A549 (cell line): ENCODE measurements at regions not wholly inside any gene's neighbourhood (a gene's known extent, or its start where the extent isn't known, plus 50 kb on each side); places are given as distances from the start of the nearest gene placed in this dataset.

Experiments
- ATAC-seq, 2 experiments: fragments of 200-7000 bp in 1 of 2; fragments of >200 bp in 1 of 2; cut with Nextera tagmentation in 1 of 2; cut with Tn5 transposase in 1 of 2; 3 replicates each; pipeline versions ENCODE4 v1.8.0 to v1.9.1; 2018 to 2020; ENCODE audit warnings: mild to moderate bottlenecking in 1 of 2, moderate library complexity in 1 of 2
- CTCF ChIA-PET: fragments of 300-600 bp; sonication (Branson Sonifier 250); formaldehyde crosslinking; extraction: SDS; loops from one replicate; lab custom pipeline; 2021; ENCODE audit warnings: antibody characterized with exemption, inconsistent platforms; lab: Yijun Ruan, JAX
- POLR2A ChIA-PET: fragments of 350-600 bp; formaldehyde crosslinking; extraction: SDS; loops from one replicate; lab custom pipeline; 2021; ENCODE audit warnings: antibody characterized with exemption, inconsistent platforms; lab: Yijun Ruan, JAX
- DNase-seq, 2 experiments: peaks; one replicate each; pipeline versions ENCODE4 v3.0.0 to v3.0.0-alpha.2; 2011 to 2016; ENCODE audit warnings: low read depth in 1 of 2, low spot score in 1 of 2
- FAIRE-seq: peaks from 2 replicates; lab custom pipeline; 2011; peaks lifted over from hg19 to GRCh38; lab: Jason Lieb, UNC
- H3K27ac ChIP-seq, 2 experiments: fragments of >200 bp; sonication (Bioruptor Twin); formaldehyde crosslinking; 3 replicates each; pipeline ENCODE4 v1.5.1; 2016 to 2017
- H3K4me1 ChIP-seq: fragments of >200 bp; sonication (Bioruptor Twin); formaldehyde crosslinking; 3 replicates; pipeline ENCODE4 v1.6.1; 2016
- H3K4me2 ChIP-seq: fragments of >200 bp; sonication (Bioruptor Twin); formaldehyde crosslinking; 3 replicates; pipeline ENCODE4 v1.6.1; 2016
- H3K4me3 ChIP-seq: fragments of >200 bp; sonication (Bioruptor Twin); formaldehyde crosslinking; 3 replicates; pipeline ENCODE4 v1.5.1; 2016
- H3K9me3 ChIP-seq: fragments of >200 bp; sonication (Bioruptor Twin); formaldehyde crosslinking; 3 replicates; pipeline ENCODE4 v1.6.1; 2016
- BHLHE40 ChIP-seq: IDR thresholded peaks from 2 replicates; pipeline ENCODE4 v1.6.1; 2012; ENCODE audit warnings: low read depth, low read length, inconsistent platforms
- CEBPB ChIP-seq, 2 experiments: fragments of >200 bp in 1 of 2; sonication (Bioruptor Twin) in 1 of 2; formaldehyde crosslinking in 1 of 2; IDR thresholded peaks; 2 replicates each; pipeline ENCODE4 v1.6.1; 2012 to 2016
- CHD2 ChIP-seq: fragments of 150-350 bp; IDR thresholded peaks from 2 replicates; pipeline ENCODE4 v1.6.1; 2014; ENCODE audit warnings: low read length; ENCODE audit not compliant: partially characterized antibody
- CHD4 ChIP-seq: fragments of 200-600 bp; sonication (generic); IDR thresholded peaks from 2 replicates; pipeline ENCODE4 v1.6.1; 2016; ENCODE audit warnings: antibody characterized with exemption, mild to moderate bottlenecking, borderline replicate concordance
- EHF ChIP-seq: fragments of 250-450 bp; sonication (Bioruptor Pico); IDR thresholded peaks from 2 replicates; pipeline ENCODE4 v1.5.0; 2020; ENCODE audit warnings: mild to moderate bottlenecking
- ESRRA ChIP-seq: fragments of 150-350 bp; IDR thresholded peaks from 2 replicates; pipeline ENCODE4 v1.6.1; 2014; ENCODE audit warnings: mild to moderate bottlenecking, low read length, borderline replicate concordance
- FOSB ChIP-seq: fragments of 250-450 bp; sonication (Bioruptor Pico); IDR thresholded peaks from 2 replicates; pipeline ENCODE4 v1.5.0; 2020; ENCODE audit warnings: mild to moderate bottlenecking, moderate library complexity
- FOSL2 ChIP-seq, 2 experiments: fragments of 450-650 bp in 1 of 2; fragments of >200 bp in 1 of 2; sonication (Bioruptor Twin) in 1 of 2; formaldehyde crosslinking; IDR thresholded peaks; 2 replicates each; pipeline versions ENCODE4 v1.5.0 to v1.6.1; 2016 to 2020; ENCODE audit warnings: mild to moderate bottlenecking in 1 of 2, moderate library complexity in 1 of 2
- FOXS1 ChIP-seq: fragments of 250-450 bp; sonication (Bioruptor Pico); IDR thresholded peaks from 2 replicates; pipeline ENCODE4 v1.5.0; 2020; ENCODE audit warnings: mild to moderate bottlenecking, moderate library complexity
- GATA3 ChIP-seq: IDR thresholded peaks from 2 replicates; pipeline ENCODE4 v1.6.1; 2012; ENCODE audit warnings: borderline replicate concordance
- HDAC2 ChIP-seq: fragments of 200-600 bp; sonication (generic); IDR thresholded peaks from 2 replicates; pipeline ENCODE4 v1.6.1; 2016
- HEYL ChIP-seq: fragments of 250-450 bp; sonication (Bioruptor Pico); IDR thresholded peaks from 2 replicates; pipeline ENCODE4 v1.8.0; 2021; ENCODE audit warnings: mild to moderate bottlenecking, moderate library complexity
- HOXA7 ChIP-seq: fragments of 250-450 bp; sonication (Bioruptor Pico); IDR thresholded peaks from 2 replicates; pipeline ENCODE4 v1.5.0; 2020; ENCODE audit warnings: mild to moderate bottlenecking, moderate library complexity
- HOXB13 ChIP-seq: fragments of 250-450 bp; sonication (Bioruptor Pico); IDR thresholded peaks from 2 replicates; pipeline ENCODE4 v1.5.0; 2020; ENCODE audit warnings: low read depth, mild to moderate bottlenecking, moderate library complexity
- JUN ChIP-seq, 2 experiments: fragments of >200 bp; sonication (Bioruptor Twin); formaldehyde crosslinking; IDR thresholded peaks; 2 replicates in 1 of 2; 3 replicates in 1 of 2; pipeline ENCODE4 v1.6.1; 2016 to 2017
- MAFK ChIP-seq: fragments of 450-650 bp; IDR thresholded peaks from 2 replicates; pipeline ENCODE4 v1.6.1; 2014; ENCODE audit not compliant: partially characterized antibody
- NFE2L2 ChIP-seq: fragments of 150-350 bp; conservative IDR thresholded peaks from 2 replicates; pipeline ENCODE4 v1.6.1; 2014; ENCODE audit warnings: low read length
- RFX5 ChIP-seq: fragments of 450-650 bp; IDR thresholded peaks from 2 replicates; pipeline ENCODE4 v1.7.1; 2014; ENCODE audit warnings: antibody characterized with exemption, mild to moderate bottlenecking, moderate library complexity
- TP53 ChIP-seq: fragments of 250-450 bp; sonication (Bioruptor Pico); IDR thresholded peaks from 2 replicates; pipeline ENCODE4 v1.5.0; 2021; ENCODE audit warnings: mild to moderate bottlenecking, moderate library complexity
- ZC3H11A ChIP-seq: fragments of 450-650 bp; IDR thresholded peaks from 2 replicates; pipeline ENCODE4 v1.6.1; 2014; ENCODE audit warnings: antibody characterized with exemption, mild to moderate bottlenecking
- ZNF302 ChIP-seq: fragments of 250-450 bp; sonication (Bioruptor Pico); IDR thresholded peaks from 2 replicates; pipeline ENCODE4 v1.9.0; 2021; ENCODE audit warnings: inconsistent platforms, mild to moderate bottlenecking, moderate library complexity
- ZSCAN20 ChIP-seq: fragments of 250-450 bp; sonication (Bioruptor Pico); IDR thresholded peaks from 2 replicates; pipeline ENCODE4 v1.8.0; 2022; ENCODE audit warnings: mild to moderate bottlenecking, moderate library complexity
- WGBS: methylation state at CpG from one replicate; pipeline ENCODE4 v1.1.6; 2017; ENCODE audit errors: missing lambda C conversion rate; 5-methylcytosine and 5-hydroxymethylcytosine counted together
- TF ChIP-seq, protein P1 (sequence below): fragments of 450-650 bp; IDR thresholded peaks from 2 replicates; pipeline ENCODE4 v1.6.1; 2014; ENCODE audit warnings: antibody characterized with exemption
- TF ChIP-seq, protein P2 (sequence below): fragments of >200 bp; sonication (Bioruptor Twin); formaldehyde crosslinking; IDR thresholded peaks from 3 replicates; pipeline ENCODE4 v1.5.1; 2016
- TF ChIP-seq, protein P3 (sequence below): fragments of 200-600 bp; sonication (generic); IDR thresholded peaks from 2 replicates; pipeline ENCODE4 v1.6.1; 2016; ENCODE audit warnings: antibody characterized with exemption, mild to moderate bottlenecking, moderate library complexity

DNA sequence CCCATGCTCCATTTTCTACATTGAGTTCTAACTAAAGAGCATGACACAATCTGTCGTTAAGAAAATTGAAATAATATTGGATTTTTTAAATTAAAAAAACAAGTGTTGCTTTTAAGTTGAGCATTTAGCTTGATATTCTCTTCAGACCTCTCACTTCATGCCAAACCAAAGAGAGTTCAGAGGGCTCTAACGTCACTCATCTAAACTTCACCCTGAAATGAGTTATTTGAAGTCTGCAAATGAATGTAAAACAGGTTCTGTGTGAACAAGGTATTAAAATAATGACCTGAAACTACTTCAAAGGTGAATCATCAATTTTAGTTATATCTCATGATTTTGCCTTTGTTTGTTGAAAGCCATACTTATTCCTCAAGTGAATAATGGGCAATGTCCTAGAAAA, 61.8 kb downstream of the MRPL57 start (continued):
- TF ChIP-seq, protein P1, sequence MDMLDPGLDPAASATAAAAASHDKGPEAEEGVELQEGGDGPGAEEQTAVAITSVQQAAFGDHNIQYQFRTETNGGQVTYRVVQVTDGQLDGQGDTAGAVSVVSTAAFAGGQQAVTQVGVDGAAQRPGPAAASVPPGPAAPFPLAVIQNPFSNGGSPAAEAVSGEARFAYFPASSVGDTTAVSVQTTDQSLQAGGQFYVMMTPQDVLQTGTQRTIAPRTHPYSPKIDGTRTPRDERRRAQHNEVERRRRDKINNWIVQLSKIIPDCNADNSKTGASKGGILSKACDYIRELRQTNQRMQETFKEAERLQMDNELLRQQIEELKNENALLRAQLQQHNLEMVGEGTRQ: no peak
- TF ChIP-seq TP53 (CRISPR knock-in tag): no peak
- no peak for TF ChIP-seq HDAC2

DNA sequence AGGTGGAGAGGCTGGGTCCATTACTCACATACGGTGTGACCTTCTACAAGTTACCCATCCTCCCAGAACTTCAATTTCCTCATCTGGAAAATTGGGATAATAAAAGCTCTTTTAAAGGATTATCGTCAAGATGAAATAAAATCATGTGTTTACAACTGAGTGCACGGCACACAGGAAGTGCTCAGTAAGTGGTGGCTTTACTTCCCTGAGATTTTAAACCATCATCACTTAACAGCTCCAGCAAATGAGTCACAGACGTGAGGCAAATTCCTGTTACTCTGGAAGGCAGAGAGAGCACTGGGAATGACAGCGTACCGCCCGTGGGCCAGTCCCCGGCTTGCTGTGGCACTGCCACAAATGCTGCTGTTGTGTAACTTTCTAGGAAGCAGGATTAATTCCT, 64.1 kb downstream of the MRPL57 start:
- H3K9me3 ChIP-seq: no peaks in the 10 kb centered on the region; the same call in 2 of the 3 replicates
- H3K4me1 ChIP-seq: no peaks in the 10 kb centered on the region
- CTCF ChIA-PET: no interaction called here
- ATAC-seq (no peak), FAIRE-seq (no peak), DNase-seq (no peak)
- POLR2A ChIA-PET: no interaction called here
- 25% methylated on average over 8 of the region's 8 CpGs for WGBS
- no peak for TF ChIP-seq FOSB (CRISPR knock-in tag)
- no peak for TF ChIP-seq CEBPB (IDR thresholded peaks at IDR 0.05)
- TF ChIP-seq NFE2L2: no peak
- TF ChIP-seq HOXA7 (CRISPR knock-in tag): no peak
- no peak for TF ChIP-seq ZSCAN20
- no peak for TF ChIP-seq ZC3H11A
- TF ChIP-seq ESRRA: no peak
- TF ChIP-seq, protein P2, sequence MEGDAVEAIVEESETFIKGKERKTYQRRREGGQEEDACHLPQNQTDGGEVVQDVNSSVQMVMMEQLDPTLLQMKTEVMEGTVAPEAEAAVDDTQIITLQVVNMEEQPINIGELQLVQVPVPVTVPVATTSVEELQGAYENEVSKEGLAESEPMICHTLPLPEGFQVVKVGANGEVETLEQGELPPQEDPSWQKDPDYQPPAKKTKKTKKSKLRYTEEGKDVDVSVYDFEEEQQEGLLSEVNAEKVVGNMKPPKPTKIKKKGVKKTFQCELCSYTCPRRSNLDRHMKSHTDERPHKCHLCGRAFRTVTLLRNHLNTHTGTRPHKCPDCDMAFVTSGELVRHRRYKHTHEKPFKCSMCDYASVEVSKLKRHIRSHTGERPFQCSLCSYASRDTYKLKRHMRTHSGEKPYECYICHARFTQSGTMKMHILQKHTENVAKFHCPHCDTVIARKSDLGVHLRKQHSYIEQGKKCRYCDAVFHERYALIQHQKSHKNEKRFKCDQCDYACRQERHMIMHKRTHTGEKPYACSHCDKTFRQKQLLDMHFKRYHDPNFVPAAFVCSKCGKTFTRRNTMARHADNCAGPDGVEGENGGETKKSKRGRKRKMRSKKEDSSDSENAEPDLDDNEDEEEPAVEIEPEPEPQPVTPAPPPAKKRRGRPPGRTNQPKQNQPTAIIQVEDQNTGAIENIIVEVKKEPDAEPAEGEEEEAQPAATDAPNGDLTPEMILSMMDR: no peak
- no peak for TF ChIP-seq JUN (IDR thresholded peaks at IDR 0.05)
- no peak for TF ChIP-seq FOSL2 (IDR thresholded peaks at IDR 0.05)
- no peak for TF ChIP-seq FOSL2 (CRISPR knock-in tag; IDR thresholded peaks at IDR 0.05)
- TF ChIP-seq HOXB13 (CRISPR knock-in tag): no peak
- TF ChIP-seq GATA3: no peak
- no peak for TF ChIP-seq FOXS1 (CRISPR knock-in tag)
- no peak overlapping the region for H3K4me3 ChIP-seq
- H3K4me2 ChIP-seq: no peak overlapping the region
- no peak overlapping the region for H3K27ac ChIP-seq

DNA sequence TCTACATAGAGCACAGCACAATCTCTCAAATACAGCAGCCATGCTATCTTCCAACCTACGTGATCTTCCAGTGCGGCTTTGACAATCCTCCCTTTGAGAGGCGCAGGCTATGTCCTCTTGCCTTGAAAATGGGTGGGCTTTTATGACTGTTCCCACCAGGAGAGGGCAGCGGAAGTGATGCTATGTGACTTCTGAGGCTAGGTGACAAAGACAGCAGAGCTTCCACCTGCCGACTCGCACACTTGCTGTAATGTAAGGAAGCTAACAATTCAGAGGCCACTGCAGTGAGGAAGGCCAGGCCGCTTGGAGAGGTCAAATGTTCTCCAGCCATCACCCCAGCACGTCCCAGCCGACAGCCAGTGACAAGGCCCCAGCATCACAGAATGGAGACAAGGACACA, 65.8 kb downstream of the MRPL57 start:
- H3K4me2 ChIP-seq: no peak overlapping the region
- CTCF ChIA-PET: no interaction called here
- TF ChIP-seq ZNF302 (CRISPR knock-in tag): no peak
- no peak for TF ChIP-seq ZC3H11A
- TF ChIP-seq EHF (CRISPR knock-in tag): no peak
- TF ChIP-seq BHLHE40: no peak
- TF ChIP-seq CHD4: no peak
- TF ChIP-seq RFX5: no peak
- no peak for TF ChIP-seq CHD2
- no peak for TF ChIP-seq TP53 (CRISPR knock-in tag)
- TF ChIP-seq FOXS1 (CRISPR knock-in tag): no peak
- no peak for TF ChIP-seq HOXA7 (CRISPR knock-in tag)
- TF ChIP-seq, protein P3, sequence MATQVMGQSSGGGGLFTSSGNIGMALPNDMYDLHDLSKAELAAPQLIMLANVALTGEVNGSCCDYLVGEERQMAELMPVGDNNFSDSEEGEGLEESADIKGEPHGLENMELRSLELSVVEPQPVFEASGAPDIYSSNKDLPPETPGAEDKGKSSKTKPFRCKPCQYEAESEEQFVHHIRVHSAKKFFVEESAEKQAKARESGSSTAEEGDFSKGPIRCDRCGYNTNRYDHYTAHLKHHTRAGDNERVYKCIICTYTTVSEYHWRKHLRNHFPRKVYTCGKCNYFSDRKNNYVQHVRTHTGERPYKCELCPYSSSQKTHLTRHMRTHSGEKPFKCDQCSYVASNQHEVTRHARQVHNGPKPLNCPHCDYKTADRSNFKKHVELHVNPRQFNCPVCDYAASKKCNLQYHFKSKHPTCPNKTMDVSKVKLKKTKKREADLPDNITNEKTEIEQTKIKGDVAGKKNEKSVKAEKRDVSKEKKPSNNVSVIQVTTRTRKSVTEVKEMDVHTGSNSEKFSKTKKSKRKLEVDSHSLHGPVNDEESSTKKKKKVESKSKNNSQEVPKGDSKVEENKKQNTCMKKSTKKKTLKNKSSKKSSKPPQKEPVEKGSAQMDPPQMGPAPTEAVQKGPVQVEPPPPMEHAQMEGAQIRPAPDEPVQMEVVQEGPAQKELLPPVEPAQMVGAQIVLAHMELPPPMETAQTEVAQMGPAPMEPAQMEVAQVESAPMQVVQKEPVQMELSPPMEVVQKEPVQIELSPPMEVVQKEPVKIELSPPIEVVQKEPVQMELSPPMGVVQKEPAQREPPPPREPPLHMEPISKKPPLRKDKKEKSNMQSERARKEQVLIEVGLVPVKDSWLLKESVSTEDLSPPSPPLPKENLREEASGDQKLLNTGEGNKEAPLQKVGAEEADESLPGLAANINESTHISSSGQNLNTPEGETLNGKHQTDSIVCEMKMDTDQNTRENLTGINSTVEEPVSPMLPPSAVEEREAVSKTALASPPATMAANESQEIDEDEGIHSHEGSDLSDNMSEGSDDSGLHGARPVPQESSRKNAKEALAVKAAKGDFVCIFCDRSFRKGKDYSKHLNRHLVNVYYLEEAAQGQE: no peak
- TF ChIP-seq MAFK: no peak
- no peak for TF ChIP-seq HDAC2
- TF ChIP-seq, protein P2: no peak
- no peak for TF ChIP-seq HEYL (CRISPR knock-in tag)
- TF ChIP-seq FOSL2 (IDR thresholded peaks at IDR 0.05): no peak
- TF ChIP-seq FOSL2 (CRISPR knock-in tag; IDR thresholded peaks at IDR 0.05): no peak
- TF ChIP-seq ESRRA: no peak
- TF ChIP-seq, all 56 proteins: peak for 0
- POLR2A ChIA-PET: no interaction called here
- FAIRE-seq: no peak
- Histone ChIP-seq H3K27ac (no peak overlapping the region), H3K4me1 (no peaks in the 10 kb centered on the region), H3K9me3 (no peaks in the 10 kb centered on the region; the same call in 2 of the 3 replicates), H3K4me3 (no peak overlapping the region)
- DNase-seq: no peak
- no peak for ATAC-seq
- WGBS: 86% methylated on average over 9 of the region's 9 CpGs
